Endothelial cell of umbilical vein (primary cell): ENCODE measurements at regions not wholly inside any gene's neighbourhood (a gene's known extent, or its start where the extent isn't known, plus 50 kb on each side); places are given as distances from the start of the nearest gene placed in this dataset.

Source experiments
- BruUV-seq: library from RNA; stranded (reverse); fragments of 400-500 nt; replicated peaks from 2 replicates; lab custom pipeline; 2021; lab: Mats Ljungman, UMichigan
- CTCF ChIA-PET: fragments of 300-600, 350-600 bp; sonication (Branson Sonifier 250); formaldehyde crosslinking; loops from one replicate; lab custom pipeline; 2021; ENCODE audit warnings: antibody characterized with exemption, inconsistent platforms; lab: Charles Lee
- POLR2A ChIA-PET: fragments of 300-600, 350-600 bp; sonication (Branson Sonifier 250); formaldehyde crosslinking; loops from one replicate; lab custom pipeline; 2021; ENCODE audit warnings: antibody characterized with exemption, inconsistent platforms; lab: Charles Lee
- DNase-seq: peaks from one replicate; pipeline ENCODE4 v3.0.0-alpha.2; 2011; ENCODE audit warnings: low read depth, low spot score
- FAIRE-seq: peaks from 2 replicates; lab custom pipeline; 2011; peaks lifted over from hg19 to GRCh38; lab: Jason Lieb, UNC
- H2AFZ ChIP-seq: 2 replicates; pipeline ENCODE4 v1.6.0; 2012; ENCODE audit warnings: low read depth, low read length, control low read depth, inconsistent platforms
- H3K27ac ChIP-seq: 2 replicates; pipeline ENCODE4 v1.5.1; 2011; ENCODE audit warnings: low read depth, mild to moderate bottlenecking, control low read depth, low read length, moderate library complexity; ENCODE audit not compliant: insufficient read depth
- H3K27me3 ChIP-seq, 2 experiments: 2 replicates each; pipeline versions ENCODE4 v1.6.0 to v1.6.1; 2011; ENCODE audit warnings: low read length in 2 of 2, mixed read lengths in 1 of 2; ENCODE audit not compliant: control insufficient read depth in 2 of 2, insufficient read depth in 2 of 2
- H3K36me3 ChIP-seq, 2 experiments: 2 replicates in 1 of 2; 3 replicates in 1 of 2; pipeline ENCODE4 v1.5.1; 2011; ENCODE audit warnings: low read length in 2 of 2, mild to moderate bottlenecking in 1 of 2, moderate library complexity in 1 of 2; ENCODE audit not compliant: control insufficient read depth in 2 of 2, insufficient read depth in 2 of 2; ENCODE audit errors: extremely low read depth in 1 of 2
- H3K4me1 ChIP-seq: 3 replicates; pipeline ENCODE4 v1.5.1; 2011; ENCODE audit warnings: mild to moderate bottlenecking, low read length; ENCODE audit not compliant: control insufficient read depth, insufficient read depth; ENCODE audit errors: extremely low read depth
- H3K4me2 ChIP-seq: 2 replicates; pipeline ENCODE4 v1.6.1; 2011; ENCODE audit warnings: low read length, control low read depth, mixed read lengths; ENCODE audit not compliant: insufficient read depth
- H3K4me3 ChIP-seq, 3 experiments: fragments of 200-600 bp in 1 of 3; sonication (generic), shearing (Covaris generic) in 1 of 3; replicated peaks in 1 of 3; 2 replicates each; pipeline ENCODE4 v1.5.1; 2011 to 2016; ENCODE audit warnings: control low read depth in 3 of 3, low read length in 3 of 3, mild to moderate bottlenecking in 2 of 3, inconsistent platforms in 1 of 3, low read depth in 1 of 3, moderate library complexity in 1 of 3; ENCODE audit not compliant: insufficient read depth in 1 of 3
- H3K79me2 ChIP-seq: 2 replicates; pipeline ENCODE4 v1.6.0; 2012; ENCODE audit warnings: low read length, inconsistent platforms; ENCODE audit not compliant: control insufficient read depth, insufficient read depth
- H3K9ac ChIP-seq: replicated peaks from 2 replicates; pipeline ENCODE3; 2011; ENCODE audit warnings: low read length, control low read depth; ENCODE audit not compliant: insufficient read depth; ENCODE audit errors: extremely low read depth
- H3K9me1 ChIP-seq: replicated peaks from 3 replicates; pipeline ENCODE4 v1.6.0; 2011; ENCODE audit warnings: mild to moderate bottlenecking, low read length; ENCODE audit not compliant: control insufficient read depth, insufficient read depth; ENCODE audit errors: extremely low read depth
- H3K9me3 ChIP-seq: replicated peaks from 2 replicates; pipeline ENCODE4 v1.5.1; 2012; ENCODE audit warnings: low read length, inconsistent platforms; ENCODE audit not compliant: control insufficient read depth, insufficient read depth
- H4K20me1 ChIP-seq: replicated peaks from 2 replicates; pipeline ENCODE3; 2011; ENCODE audit warnings: mild to moderate bottlenecking, low read length; ENCODE audit not compliant: control insufficient read depth, insufficient read depth; ENCODE audit errors: extremely low read depth
- CTCF ChIP-seq, 2 donors: IDR thresholded peaks; 1 replicate in 1 of 2; 2 replicates in 1 of 2; pipeline ENCODE4 v1.5.1; 2011; ENCODE audit warnings: low read length in 2 of 2, mild to moderate bottlenecking in 2 of 2, moderate library complexity in 2 of 2, control low read depth in 1 of 2, inconsistent platforms in 1 of 2, low read depth in 1 of 2; ENCODE audit not compliant: insufficient read depth in 1 of 2; ENCODE audit errors: extremely low read depth in 1 of 2
- EZH2 ChIP-seq: IDR thresholded peaks from 2 replicates; pipeline ENCODE4 v1.6.1; 2012; ENCODE audit warnings: borderline replicate concordance, low read depth, mild to moderate bottlenecking, moderate library complexity, low read length, inconsistent platforms; ENCODE audit not compliant: severe bottlenecking
- FOS ChIP-seq: IDR thresholded peaks from 2 replicates; pipeline ENCODE4 v1.6.1; 2011; ENCODE audit warnings: mild to moderate bottlenecking, low read length, moderate library complexity, borderline replicate concordance; ENCODE audit not compliant: insufficient read depth
- MAX ChIP-seq: IDR thresholded peaks from 2 replicates; pipeline ENCODE4 v1.6.1; 2011; ENCODE audit not compliant: insufficient read depth, insufficient read length
- POLR2AphosphoS5 ChIP-seq: IDR thresholded peaks from 2 replicates; pipeline ENCODE4 v1.6.1; 2012; ENCODE audit warnings: low read depth, mild to moderate bottlenecking, control low read depth, low read length, moderate library complexity; ENCODE audit not compliant: insufficient read depth
- dilution Hi-C: fragments of 300-500 bp; cut with MboI; formaldehyde crosslinking; loops from one replicate; pipeline ENCODE4 v1.15.0; 2019; ENCODE audit warnings: low sequenced_read_pairs; ENCODE audit not compliant: extremely low pct_ligation_motif_present
- intact Hi-C: fragments of 100-400 bp; cut with micrococcal nuclease; formaldehyde crosslinking; loops from one replicate; pipeline ENCODE4 v1.10.0; 2022

- Histone ChIP-seq H3K4me2 (no peak overlapping the region), H3K79me2 (no peaks in the 10 kb centered on the region), H3K4me1 (no peaks in the 10 kb centered on the region), H3K9ac (no peak overlapping the region), H3K27me3 (no peaks in the 10 kb centered on the region), H4K20me1 (no peaks in the 10 kb centered on the region), H3K36me3 (no peaks in the 10 kb centered on the region), H3K9me3 (no peaks in the 10 kb centered on the region), H3K27ac (no peak overlapping the region), H3K4me3 (no peak overlapping the region), H2AFZ (no peak overlapping the region), H3K9me1 (no peaks in the 10 kb centered on the region)
- no peak for FAIRE-seq
- no TSS peak for BruUV-seq
- intact Hi-C loops: no loop called here
- POLR2A ChIA-PET: no interaction called here
- TF ChIP-seq MAX (no peak), POLR2AphosphoS5 (no peak), EZH2 (no peak), CTCF (IDR thresholded peaks at IDR 0.05; ENCODE audit: extremely low read depth in 1 of 2, insufficient read depth in 1 of 2, low read depth in 1 of 2, low read length in 2 of 2) (no peak), FOS (no peak)
- dilution Hi-C loops: no loop called here
- CTCF ChIA-PET: no interaction called here
- no peak for DNase-seq
These were observed 843.1 kb downstream of the STIM2 start for GRCh38 chr4:27703771-27704170.

GRCh38 chr4:27711041-27711440 lies 850.4 kb downstream of the STIM2 start:
- H3K9ac ChIP-seq: no peak overlapping the region
- intact Hi-C loops: no loop called here
- H3K9me1 ChIP-seq: no peaks in the 10 kb centered on the region
- ChIA-PET POLR2A (no interaction called here), CTCF (no interaction called here)
- H3K27ac ChIP-seq: no peak overlapping the region
- H2AFZ ChIP-seq: no peak overlapping the region
- dilution Hi-C loops: no loop called here
- no peaks in the 10 kb centered on the region for H3K36me3 ChIP-seq
- no peaks in the 10 kb centered on the region for H3K79me2 ChIP-seq
- no peak overlapping the region for H3K4me3 ChIP-seq
- no peak overlapping the region for H3K4me2 ChIP-seq
- FAIRE-seq: no peak
- H4K20me1 ChIP-seq: no peaks in the 10 kb centered on the region
- H3K4me1 ChIP-seq: no peaks in the 10 kb centered on the region
- DNase-seq: no peak
- TF ChIP-seq FOS: no peak
- no TSS peak for BruUV-seq
- peaks cover 2% of the 10 kb centered on the region for H3K9me3 ChIP-seq
- no peaks in the 10 kb centered on the region for H3K27me3 ChIP-seq
